Right renal cortex interstitium (tissue), 3 donors: ENCODE measurements at regions not wholly inside any gene's neighbourhood (a gene's known extent, or its start where the extent isn't known, plus 50 kb on each side); places are given as distances from the start of the nearest gene placed in this dataset.
"Not testable (repeated sequence)": the region's sequence is repeated elsewhere in the genome, so short reads cannot be mapped to it uniquely, and the experiment has no call there.

Source experiments
- DNase-seq, 3 donors: peaks; one replicate each; pipeline ENCODE4 v3.0.0-alpha.2; 2013; ENCODE audit warnings: low read depth in 3 of 3, low spot score in 2 of 3

GRCh38 chr6:125643967-125644661 is 105.3 kb upstream of the HEY2 start:
- not testable (repeated sequence) for DNase-seq

- no peak for DNase-seq
Observed at GRCh38 chr6:125647391-125647790, 102.0 kb upstream of the HEY2 start.

- DNase-seq: not testable (repeated sequence)
Observed at GRCh38 chr6:125653752-125654151, 95.7 kb upstream of the HEY2 start.

- DNase-seq: no peak
Observed at GRCh38 chr6:125655511-125655910, 93.9 kb upstream of the HEY2 start.

- no peak for DNase-seq
Observed at GRCh38 chr6:125656287-125656870, 93.1 kb upstream of the HEY2 start.

GRCh38 chr6:125658136-125658535 is 91.3 kb upstream of the HEY2 start:
- no peak for DNase-seq

- DNase-seq: no peak
Observed at GRCh38 chr6:125658759-125659431, 90.5 kb upstream of the HEY2 start.

GRCh38 chr6:125659887-125660286 is 89.5 kb upstream of the HEY2 start:
- DNase-seq: no peak

- no peak for DNase-seq
Observed at GRCh38 chr6:125662296-125662695, 87.1 kb upstream of the HEY2 start.

GRCh38 chr6:125665295-125665814 is 84.1 kb upstream of the HEY2 start:
- DNase-seq: no peak

GRCh38 chr6:125667326-125667725 is 82.1 kb upstream of the HEY2 start:
- no peak for DNase-seq

- DNase-seq: no peak
Observed at GRCh38 chr6:125668071-125668470, 81.4 kb upstream of the HEY2 start.

GRCh38 chr6:125670568-125670967 is 78.9 kb upstream of the HEY2 start:
- DNase-seq: peak in 2 of 3 donors; percentile 10 to 29

- no peak for DNase-seq
Observed at GRCh38 chr6:125671323-125671722, 78.1 kb upstream of the HEY2 start.

- no peak for DNase-seq
Observed at GRCh38 chr6:125674230-125674629, 75.2 kb upstream of the HEY2 start.

GRCh38 chr6:125678601-125679000 is 70.8 kb upstream of the HEY2 start:
- DNase-seq: no peak

- DNase-seq: no peak
Observed at GRCh38 chr6:125679128-125679527, 70.3 kb upstream of the HEY2 start.

GRCh38 chr6:125679651-125680050 is 69.8 kb upstream of the HEY2 start:
- DNase-seq: no peak

GRCh38 chr6:125682939-125683338 is 66.5 kb upstream of the HEY2 start:
- DNase-seq: no peak

- DNase-seq: no peak
Observed at GRCh38 chr6:125688138-125688537, 61.3 kb upstream of the HEY2 start.

- no peak for DNase-seq
Observed at GRCh38 chr6:125693480-125693879, 56.0 kb upstream of the HEY2 start.

GRCh38 chr6:125699591-125699990 is 49.8 kb upstream of the HEY2 start:
- DNase-seq: no peak
